ENCODE measurements at regions not wholly inside any gene's neighbourhood (a gene's known extent, or its start where the extent isn't known, plus 50 kb on each side); places are given as distances from the start of the nearest gene placed in this dataset.

DNA sequence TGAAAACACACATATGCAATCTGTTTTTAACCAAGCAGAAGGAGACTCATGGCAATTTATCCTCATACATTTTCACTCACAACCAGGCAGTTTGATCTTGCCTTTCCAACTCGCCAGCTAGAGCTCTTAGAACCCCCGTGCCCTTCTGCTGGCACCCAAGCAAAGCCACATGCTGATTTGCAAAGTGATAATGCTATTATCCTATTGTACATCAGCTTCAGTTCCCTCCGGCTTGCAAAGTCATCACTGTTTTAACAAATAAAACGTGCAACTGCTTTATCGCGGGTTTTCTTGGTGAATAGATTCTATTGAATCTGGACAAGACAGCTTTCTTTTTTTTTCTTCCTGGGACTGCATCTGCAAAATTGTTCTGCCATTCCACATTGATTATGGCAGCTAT is 314.6 kb downstream of the LNPK start:
- TF ChIP-seq POLR2AphosphoS5 (IDR thresholded peaks at IDR 0.05) (no peak), POLR2A (IDR thresholded peaks at IDR 0.05; ENCODE audit: low read depth) (no peak), EP300 (IDR thresholded peaks at IDR 0.05) (no peak)
- TF ChIP-seq, protein P1, sequence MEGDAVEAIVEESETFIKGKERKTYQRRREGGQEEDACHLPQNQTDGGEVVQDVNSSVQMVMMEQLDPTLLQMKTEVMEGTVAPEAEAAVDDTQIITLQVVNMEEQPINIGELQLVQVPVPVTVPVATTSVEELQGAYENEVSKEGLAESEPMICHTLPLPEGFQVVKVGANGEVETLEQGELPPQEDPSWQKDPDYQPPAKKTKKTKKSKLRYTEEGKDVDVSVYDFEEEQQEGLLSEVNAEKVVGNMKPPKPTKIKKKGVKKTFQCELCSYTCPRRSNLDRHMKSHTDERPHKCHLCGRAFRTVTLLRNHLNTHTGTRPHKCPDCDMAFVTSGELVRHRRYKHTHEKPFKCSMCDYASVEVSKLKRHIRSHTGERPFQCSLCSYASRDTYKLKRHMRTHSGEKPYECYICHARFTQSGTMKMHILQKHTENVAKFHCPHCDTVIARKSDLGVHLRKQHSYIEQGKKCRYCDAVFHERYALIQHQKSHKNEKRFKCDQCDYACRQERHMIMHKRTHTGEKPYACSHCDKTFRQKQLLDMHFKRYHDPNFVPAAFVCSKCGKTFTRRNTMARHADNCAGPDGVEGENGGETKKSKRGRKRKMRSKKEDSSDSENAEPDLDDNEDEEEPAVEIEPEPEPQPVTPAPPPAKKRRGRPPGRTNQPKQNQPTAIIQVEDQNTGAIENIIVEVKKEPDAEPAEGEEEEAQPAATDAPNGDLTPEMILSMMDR (IDR thresholded peaks at IDR 0.05) = no peak

Measured in esophagus muscularis mucosa (tissue), 4 donors.